Muscle layer of duodenum (tissue), 2 donors: ENCODE measurements at regions not wholly inside any gene's neighbourhood (a gene's known extent, or its start where the extent isn't known, plus 50 kb on each side); places are given as distances from the start of the nearest gene placed in this dataset.

Source experiments
- H3K27ac ChIP-seq: one replicate; pipeline ENCODE4 v1.7.0; 2013; ENCODE audit warnings: mild to moderate bottlenecking, low read length
- H3K27me3 ChIP-seq: one replicate; pipeline ENCODE4 v1.7.0; 2013; ENCODE audit warnings: low read depth, mild to moderate bottlenecking, control low read depth, low read length
- H3K36me3 ChIP-seq, 2 donors: one replicate each; pipeline ENCODE4 v1.7.0; 2013; ENCODE audit warnings: low read length in 2 of 2, control low read depth in 1 of 2, mild to moderate bottlenecking in 1 of 2; ENCODE audit not compliant: insufficient read depth in 2 of 2, control insufficient read depth in 1 of 2
- H3K4me1 ChIP-seq, 2 donors: one replicate each; pipeline ENCODE4 v1.7.0; 2013; ENCODE audit warnings: low read length in 2 of 2, mild to moderate bottlenecking in 2 of 2, control low read depth in 1 of 2, moderate library complexity in 1 of 2; ENCODE audit not compliant: insufficient read depth in 2 of 2, control insufficient read depth in 1 of 2
- H3K4me3 ChIP-seq, 2 donors: one replicate each; pipeline ENCODE4 v1.7.0; 2013; ENCODE audit warnings: low read length in 2 of 2, low read depth in 1 of 2, mild to moderate bottlenecking in 1 of 2
- H3K9me3 ChIP-seq, 2 donors: one replicate each; pipeline ENCODE4 v1.7.0; 2013; ENCODE audit warnings: low read length in 2 of 2, control low read depth in 1 of 2, mild to moderate bottlenecking in 1 of 2; ENCODE audit not compliant: control insufficient read depth in 1 of 2
- donor health status: healthy.

- Histone ChIP-seq H3K36me3 (no peaks in the 10 kb centered on the region), H3K4me3 (no peak overlapping the region), H3K27ac (no peak overlapping the region), H3K27me3 (no peaks in the 10 kb centered on the region), H3K4me1 (no peaks in the 10 kb centered on the region), H3K9me3 (no peaks in the 10 kb centered on the region)
These were observed 340.8 kb downstream of the CMPK2 start for GRCh38 chr2:6524691-6525474.

- Histone ChIP-seq H3K27me3 (no peaks in the 10 kb centered on the region), H3K4me3 (no peak overlapping the region), H3K36me3 (no peaks in the 10 kb centered on the region), H3K9me3 (no peaks in the 10 kb centered on the region), H3K27ac (no peak overlapping the region), H3K4me1 (no peaks in the 10 kb centered on the region)
These were observed 340.2 kb downstream of the CMPK2 start for GRCh38 chr2:6525475-6525964.

GRCh38 chr2:6526093-6526824, 339.4 kb downstream of the CMPK2 start:
- Histone ChIP-seq H3K36me3 (no peaks in the 10 kb centered on the region), H3K27ac (no peak overlapping the region), H3K4me1 (no peaks in the 10 kb centered on the region), H3K9me3 (no peaks in the 10 kb centered on the region), H3K4me3 (no peak overlapping the region), H3K27me3 (no peaks in the 10 kb centered on the region)

- H3K9me3 ChIP-seq, result no peaks in the 10 kb centered on the region
- H3K4me1 ChIP-seq, result no peaks in the 10 kb centered on the region
- H3K36me3 ChIP-seq, result no peaks in the 10 kb centered on the region
- H3K27me3 ChIP-seq, result no peaks in the 10 kb centered on the region
- H3K4me3 ChIP-seq, result no peak overlapping the region
- no peak overlapping the region for H3K27ac ChIP-seq
These were observed 334.4 kb downstream of the CMPK2 start for GRCh38 chr2:6531304-6531703.

- no peak overlapping the region for H3K4me3 ChIP-seq
- no peaks in the 10 kb centered on the region for H3K27me3 ChIP-seq
- no peak overlapping the region for H3K27ac ChIP-seq
- H3K36me3 ChIP-seq, result no peaks in the 10 kb centered on the region
- H3K9me3 ChIP-seq, result no peaks in the 10 kb centered on the region
- H3K4me1 ChIP-seq, result no peaks in the 10 kb centered on the region
These were observed 330.1 kb downstream of the CMPK2 start for GRCh38 chr2:6535572-6535971.

- H3K4me3 ChIP-seq, result no peak overlapping the region
- H3K9me3 ChIP-seq, result no peaks in the 10 kb centered on the region
- no peak overlapping the region for H3K27ac ChIP-seq
- H3K27me3 ChIP-seq, result no peaks in the 10 kb centered on the region
- no peaks in the 10 kb centered on the region for H3K36me3 ChIP-seq
- no peaks in the 10 kb centered on the region for H3K4me1 ChIP-seq
These were observed 327.1 kb downstream of the CMPK2 start for GRCh38 chr2:6538607-6539006.

GRCh38 chr2:6545336-6545735, 320.4 kb downstream of the CMPK2 start:
- Histone ChIP-seq H3K4me3 (no peak overlapping the region), H3K27ac (no peak overlapping the region), H3K27me3 (no peaks in the 10 kb centered on the region)

GRCh38 chr2:6545795-6546194, 319.9 kb downstream of the CMPK2 start:
- no peaks in the 10 kb centered on the region for H3K36me3 ChIP-seq
- no peaks in the 10 kb centered on the region for H3K9me3 ChIP-seq
- no peaks in the 10 kb centered on the region for H3K27me3 ChIP-seq
- no peak overlapping the region for H3K27ac ChIP-seq
- H3K4me1 ChIP-seq, result no peaks in the 10 kb centered on the region
- no peak overlapping the region for H3K4me3 ChIP-seq

More at GRCh38 chr2:6545336-6545735, 320.4 kb downstream of the CMPK2 start:
- Histone ChIP-seq H3K9me3 (no peaks in the 10 kb centered on the region), H3K36me3 (no peaks in the 10 kb centered on the region), H3K4me1 (no peaks in the 10 kb centered on the region)

- Histone ChIP-seq H3K4me1 (no peaks in the 10 kb centered on the region), H3K9me3 (peaks cover 0 to 3% of the 10 kb centered on the region in 2 donors), H3K36me3 (no peaks in the 10 kb centered on the region), H3K4me3 (no peak overlapping the region), H3K27ac (no peak overlapping the region), H3K27me3 (no peaks in the 10 kb centered on the region)
These were observed 311.2 kb downstream of the CMPK2 start for GRCh38 chr2:6554466-6554865.

- Histone ChIP-seq H3K27ac (no peak overlapping the region), H3K9me3 (no peaks in the 10 kb centered on the region), H3K36me3 (no peaks in the 10 kb centered on the region), H3K4me1 (no peaks in the 10 kb centered on the region), H3K4me3 (no peak overlapping the region), H3K27me3 (no peaks in the 10 kb centered on the region)
These were observed 309.0 kb downstream of the CMPK2 start for GRCh38 chr2:6556755-6557154.

GRCh38 chr2:6557737-6558136, 308.0 kb downstream of the CMPK2 start:
- Histone ChIP-seq H3K4me1 (no peaks in the 10 kb centered on the region), H3K4me3 (no peak overlapping the region), H3K9me3 (no peaks in the 10 kb centered on the region), H3K27me3 (no peaks in the 10 kb centered on the region), H3K36me3 (no peaks in the 10 kb centered on the region), H3K27ac (no peak overlapping the region)
